NT2/D1 (cell line): ENCODE measurements at regions not wholly inside any gene's neighbourhood (a gene's known extent, or its start where the extent isn't known, plus 50 kb on each side); places are given as distances from the start of the nearest gene placed in this dataset.
"Not testable (repeated sequence)": the region's sequence is repeated elsewhere in the genome, so short reads cannot be mapped to it uniquely, and the experiment has no call there.

Experiments used
- DNase-seq: peaks from one replicate; pipeline ENCODE4 v3.0.0-alpha.2; 2011; ENCODE audit warnings: low read depth, low spot score
- H3K27me3 ChIP-seq: 2 replicates; pipeline ENCODE4 v1.6.0; 2011; ENCODE audit warnings: mild to moderate bottlenecking; ENCODE audit not compliant: insufficient read length, insufficient read depth
- H3K36me3 ChIP-seq: 2 replicates; pipeline ENCODE4 v1.6.1; 2011; ENCODE audit warnings: mild to moderate bottlenecking, low read length, mixed read lengths; ENCODE audit not compliant: insufficient read depth, insufficient read length
- H3K4me1 ChIP-seq: 2 replicates; pipeline ENCODE4 v1.5.1; 2011; ENCODE audit not compliant: insufficient read depth, insufficient read length
- H3K4me3 ChIP-seq: 2 replicates; pipeline ENCODE4 v1.5.1; 2011; ENCODE audit warnings: low read depth; ENCODE audit not compliant: insufficient read length
- H3K9ac ChIP-seq: 2 replicates; pipeline ENCODE4 v1.6.0; 2011; ENCODE audit warnings: low read depth; ENCODE audit not compliant: insufficient read length
- H3K9me3 ChIP-seq: 2 replicates; pipeline ENCODE4 v1.5.1; 2011; ENCODE audit warnings: mild to moderate bottlenecking, low read length; ENCODE audit not compliant: insufficient read depth
- SUZ12 ChIP-seq: IDR thresholded peaks from 2 replicates; pipeline ENCODE4 v1.6.1; 2011; ENCODE audit not compliant: insufficient read length, insufficient read depth; ENCODE audit errors: extremely low read depth
- YY1 ChIP-seq: IDR thresholded peaks from 2 replicates; pipeline ENCODE4 v1.6.1; 2011; ENCODE audit not compliant: insufficient read length, insufficient read depth
- ZNF274 ChIP-seq: IDR thresholded peaks from 2 replicates; pipeline ENCODE4 v1.6.1; 2011; ENCODE audit warnings: mild to moderate bottlenecking, low read depth, low read length

DNA sequence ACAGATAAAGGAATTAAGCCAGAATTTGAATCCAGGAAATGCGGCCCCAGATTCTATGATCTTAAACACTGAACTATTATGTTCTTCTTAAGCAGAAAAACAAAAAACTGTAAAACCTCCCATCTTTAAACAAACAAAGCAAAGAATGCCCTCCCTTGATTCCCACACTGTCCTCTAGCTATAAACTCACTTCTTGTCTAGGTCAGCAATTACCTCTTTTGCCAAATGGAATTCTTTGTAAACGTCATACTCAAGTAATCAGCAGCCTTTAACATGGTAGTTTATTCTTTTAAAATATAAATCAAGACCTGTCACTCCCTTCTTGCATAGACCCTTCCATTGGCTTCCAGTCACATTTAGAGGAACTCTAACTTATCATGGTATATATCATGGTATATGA is 958.9 kb upstream of the CNTN5 start:
- no peak for DNase-seq
- Histone ChIP-seq H3K9me3 (no peaks in the 10 kb centered on the region), H3K4me3 (no peak overlapping the region), H3K4me1 (no peaks in the 10 kb centered on the region), H3K9ac (no peak overlapping the region), H3K36me3 (no peaks in the 10 kb centered on the region), H3K27me3 (no peaks in the 10 kb centered on the region)
- TF ChIP-seq YY1, result no peak
- TF ChIP-seq SUZ12, result no peak
- TF ChIP-seq ZNF274, result no peak

DNA sequence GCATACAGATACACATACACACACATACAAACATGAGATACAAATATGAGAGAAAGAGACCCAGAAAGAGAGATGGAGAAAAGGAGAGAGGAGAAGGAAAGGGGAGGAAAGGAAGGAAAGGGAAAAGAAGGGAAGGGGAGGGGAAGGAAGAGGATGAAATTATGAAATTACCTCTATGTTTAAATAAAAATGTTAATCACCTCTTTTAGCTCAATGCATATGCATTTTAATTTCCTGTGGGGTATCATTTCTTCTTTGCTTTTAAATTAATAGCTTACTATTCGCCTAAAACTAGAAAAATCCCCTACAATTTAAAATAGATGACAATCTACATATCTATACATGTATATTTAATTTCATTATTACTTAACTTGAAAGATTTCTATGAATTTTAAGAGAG is 958.0 kb upstream of the CNTN5 start:
- no peaks in the 10 kb centered on the region for H3K4me1 ChIP-seq
- H3K27me3 ChIP-seq, result no peaks in the 10 kb centered on the region
- H3K4me3 ChIP-seq, result no peak overlapping the region
- H3K9ac ChIP-seq, result no peak overlapping the region
- H3K9me3 ChIP-seq, result no peaks in the 10 kb centered on the region
- no peaks in the 10 kb centered on the region for H3K36me3 ChIP-seq
- no peak for DNase-seq
- TF ChIP-seq ZNF274 (no peak), YY1 (no peak), SUZ12 (no peak)

DNA sequence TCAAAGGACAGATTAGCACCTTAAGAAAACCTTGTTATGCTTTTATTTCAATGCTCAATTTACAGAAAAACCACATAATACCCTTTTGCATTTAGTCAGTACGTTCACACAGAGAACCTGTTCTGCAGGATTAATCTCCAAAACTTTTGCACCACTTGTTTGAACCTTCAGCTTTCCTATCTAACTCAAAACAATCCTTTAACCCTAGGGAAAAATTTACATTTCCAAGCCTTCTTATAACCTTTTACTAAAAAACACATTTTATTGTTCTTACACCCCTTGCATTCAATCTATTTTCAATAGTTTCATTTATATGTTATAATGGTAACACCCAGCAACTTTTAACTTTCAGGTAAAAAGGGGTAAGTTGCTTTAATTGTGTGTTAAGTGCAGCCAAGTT is 952.5 kb upstream of the CNTN5 start:
- no peak for DNase-seq
- Histone ChIP-seq H3K27me3 (no peaks in the 10 kb centered on the region), H3K9ac (no peak overlapping the region), H3K4me3 (no peak overlapping the region), H3K9me3 (no peaks in the 10 kb centered on the region), H3K36me3 (no peaks in the 10 kb centered on the region), H3K4me1 (no peaks in the 10 kb centered on the region)
- TF ChIP-seq ZNF274, result no peak
- TF ChIP-seq SUZ12, result no peak
- no peak for TF ChIP-seq YY1

DNA sequence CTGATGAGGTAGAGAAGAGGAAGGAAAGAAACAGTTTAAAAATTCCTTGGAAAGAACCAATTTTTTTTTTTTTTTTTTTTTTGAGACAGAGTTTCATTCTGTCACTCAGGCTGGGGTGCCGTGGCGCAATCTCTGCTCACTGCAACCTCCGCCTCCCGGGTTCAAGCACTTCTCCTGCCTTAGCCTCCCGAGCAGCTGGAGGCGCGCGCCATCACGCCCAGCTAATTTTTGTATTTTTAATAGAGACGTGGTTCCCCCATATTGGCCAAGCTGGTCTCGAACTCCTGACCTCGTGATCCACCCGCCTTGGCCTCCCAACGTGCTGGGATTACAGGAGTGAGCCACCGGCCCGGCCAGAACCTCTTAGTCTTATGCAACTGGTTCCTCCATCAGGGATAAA is 951.6 kb upstream of the CNTN5 start:
- H3K4me3 ChIP-seq, H3K9me3 ChIP-seq, H3K36me3 ChIP-seq, H3K27me3 ChIP-seq, DNase-seq, H3K9ac ChIP-seq, H3K4me1 ChIP-seq: not testable (repeated sequence)

DNA sequence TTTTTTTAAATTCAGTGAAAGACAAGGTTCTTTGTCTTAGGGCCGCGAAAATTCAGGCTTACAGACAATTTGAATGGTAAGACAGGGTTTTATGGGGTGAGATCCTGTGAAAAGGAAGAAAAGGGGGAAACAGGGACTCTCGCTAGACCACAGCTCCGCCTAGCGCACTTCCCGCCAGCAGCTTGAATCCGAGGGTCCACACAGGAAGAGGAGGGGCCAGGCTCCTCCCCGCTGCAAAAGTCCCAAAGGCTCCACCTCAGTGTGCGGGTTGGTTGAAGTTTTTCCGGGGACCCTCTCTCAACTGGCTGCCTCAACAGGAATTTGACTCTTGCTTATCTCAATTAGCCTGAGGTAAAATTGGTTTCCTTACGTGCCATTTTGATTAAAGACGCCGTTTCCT is 950.9 kb upstream of the CNTN5 start:
- no peaks in the 10 kb centered on the region for H3K9me3 ChIP-seq
- no peak for DNase-seq
- H3K4me1 ChIP-seq, result no peaks in the 10 kb centered on the region
- TF ChIP-seq SUZ12, result no peak
- TF ChIP-seq YY1, result no peak
- TF ChIP-seq ZNF274, result no peak
- no peaks in the 10 kb centered on the region for H3K36me3 ChIP-seq
- no peak overlapping the region for H3K9ac ChIP-seq
- no peaks in the 10 kb centered on the region for H3K27me3 ChIP-seq
- H3K4me3 ChIP-seq, result no peak overlapping the region

DNA sequence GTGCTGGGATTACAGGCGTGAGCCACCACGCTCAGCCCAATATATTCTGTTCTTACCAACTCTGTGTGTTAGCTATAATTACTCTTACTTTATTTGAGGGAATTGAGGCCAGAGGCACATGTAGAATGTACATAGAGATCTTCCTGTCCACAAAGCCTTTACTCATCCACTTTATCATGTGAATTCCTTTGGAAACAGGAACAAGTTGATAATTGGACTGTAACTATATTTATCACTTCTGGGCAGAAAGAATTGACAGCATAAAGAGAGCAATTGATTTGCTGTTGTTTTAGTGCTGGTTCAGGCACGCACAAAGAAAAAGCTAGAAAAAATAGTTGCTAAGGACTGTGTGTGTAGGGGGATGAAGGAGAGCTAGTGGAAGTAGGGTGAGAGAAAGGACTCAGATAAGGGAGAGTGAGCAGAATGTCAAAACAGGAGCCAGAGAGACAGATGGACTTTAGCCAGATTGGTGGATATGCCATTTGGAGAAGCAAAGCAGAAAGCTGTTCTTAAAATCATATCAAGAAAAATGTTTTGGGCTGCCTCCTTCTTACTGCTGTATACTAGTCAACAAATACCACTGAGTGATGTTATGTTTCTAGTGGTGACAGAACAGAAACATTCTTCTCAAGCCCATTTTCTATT is 929.8 kb upstream of the CNTN5 start:
- H3K27me3 ChIP-seq, result no peaks in the 10 kb centered on the region
- H3K36me3 ChIP-seq, result no peaks in the 10 kb centered on the region
- no peak overlapping the region for H3K4me3 ChIP-seq
- no peak for DNase-seq
- H3K4me1 ChIP-seq, result no peaks in the 10 kb centered on the region
- no peak overlapping the region for H3K9ac ChIP-seq
- no peak for TF ChIP-seq YY1
- TF ChIP-seq SUZ12, result no peak
- no peaks in the 10 kb centered on the region for H3K9me3 ChIP-seq

DNA sequence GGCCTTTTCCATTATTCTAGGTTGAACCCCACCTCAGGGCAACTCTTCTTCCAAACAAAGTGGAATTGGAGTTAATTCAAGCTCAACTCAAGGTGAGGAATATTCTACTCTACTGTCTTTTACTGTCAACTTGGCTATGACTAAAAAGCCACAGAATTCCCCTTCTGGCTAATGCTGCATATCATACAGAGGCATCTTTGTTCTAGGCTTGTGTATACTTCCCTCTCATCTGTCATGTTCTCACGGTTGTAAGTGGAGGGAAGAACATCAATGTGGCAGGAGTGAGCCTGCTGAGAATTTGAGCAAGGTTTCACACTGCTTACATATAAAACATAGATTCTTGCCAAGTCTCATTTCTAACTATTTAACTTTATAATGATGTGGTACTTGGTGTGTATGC is 921.4 kb upstream of the CNTN5 start:
- Histone ChIP-seq H3K36me3 (no peaks in the 10 kb centered on the region), H3K27me3 (no peaks in the 10 kb centered on the region), H3K4me1 (no peaks in the 10 kb centered on the region), H3K4me3 (no peak overlapping the region), H3K9me3 (no peaks in the 10 kb centered on the region), H3K9ac (no peak overlapping the region)
- no peak for DNase-seq
- TF ChIP-seq SUZ12, result no peak
- no peak for TF ChIP-seq YY1
- TF ChIP-seq ZNF274, result no peak

DNA sequence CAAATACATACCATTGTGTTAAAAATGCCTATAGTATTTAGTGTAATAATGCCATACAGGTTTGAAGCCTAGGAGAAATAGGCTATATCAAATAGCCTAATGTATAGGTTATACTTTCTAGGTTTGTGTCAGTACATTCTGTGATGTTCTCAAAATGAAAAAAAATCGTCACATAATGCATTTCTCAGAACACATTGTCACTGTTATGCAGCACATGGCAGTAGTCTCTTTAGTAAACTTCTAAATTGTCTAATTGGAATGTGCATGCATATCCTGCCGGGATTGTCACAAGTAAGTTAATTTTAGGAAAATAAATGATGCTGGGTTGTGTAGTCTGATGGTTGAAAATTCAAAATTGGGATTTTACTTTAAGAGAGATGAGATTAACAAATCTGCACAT is 920.1 kb upstream of the CNTN5 start:
- no peak overlapping the region for H3K9ac ChIP-seq
- H3K4me1 ChIP-seq, result no peaks in the 10 kb centered on the region
- no peak for DNase-seq
- no peaks in the 10 kb centered on the region for H3K9me3 ChIP-seq
- no peaks in the 10 kb centered on the region for H3K36me3 ChIP-seq
- no peaks in the 10 kb centered on the region for H3K27me3 ChIP-seq
- H3K4me3 ChIP-seq, result no peak overlapping the region
- TF ChIP-seq YY1 (no peak), ZNF274 (no peak), SUZ12 (no peak)
